Progenitor cell of endocrine pancreas (in vitro differentiated cells): ENCODE measurements at regions not wholly inside any gene's neighbourhood (a gene's known extent, or its start where the extent isn't known, plus 50 kb on each side); places are given as distances from the start of the nearest gene placed in this dataset.

ENCODE experiments used
- DNase-seq: peaks from one replicate; pipeline ENCODE4 v3.0.0; 2021; ENCODE audit warnings: low spot score; ENCODE audit not compliant: unreplicated experiment
- H3K27ac Mint-ChIP-seq: 2 replicates; pipeline ENCODE4 v1.8.0; 2021; ENCODE audit warnings: mild to moderate bottlenecking, moderate library complexity, mixed read lengths
- H3K27me3 Mint-ChIP-seq: 2 replicates; pipeline ENCODE4 v1.8.0; 2021; ENCODE audit warnings: mixed read lengths
- H3K36me3 Mint-ChIP-seq: 2 replicates; pipeline ENCODE4 v1.8.0; 2022; ENCODE audit warnings: mixed read lengths; ENCODE audit not compliant: insufficient read depth
- H3K4me1 Mint-ChIP-seq: 2 replicates; pipeline ENCODE4 v1.8.0; 2021; ENCODE audit warnings: low read depth, mixed read lengths
- H3K4me3 Mint-ChIP-seq: 2 replicates; pipeline ENCODE4 v1.8.0; 2021; ENCODE audit warnings: low read depth, mild to moderate bottlenecking, moderate library complexity, mixed read lengths
- H3K9me3 Mint-ChIP-seq: 2 replicates; pipeline ENCODE4 v1.8.0; 2021; ENCODE audit warnings: low read depth, mixed read lengths
- CTCF ChIP-seq: fragments of 200-600 bp; sonication (generic); IDR thresholded peaks from one replicate; pipeline ENCODE4 v1.5.0; 2021; ENCODE audit warnings: antibody characterized with exemption, mild to moderate bottlenecking; ENCODE audit not compliant: unreplicated experiment

- Mint-ChIP-seq H3K36me3 (no peaks in the 10 kb centered on the region), H3K27ac (no peak overlapping the region), H3K27me3 (peaks cover 54% of the 10 kb centered on the region), H3K4me1 (peaks cover 5% of the 10 kb centered on the region), H3K4me3 (no peak overlapping the region), H3K9me3 (no peaks in the 10 kb centered on the region)
- TF ChIP-seq CTCF: no peak
- no peak for DNase-seq
These were observed 92.0 kb downstream of the RNASET2 start for GRCh38 chr6:166864333-166864732.

- no peak for DNase-seq
- no peak for TF ChIP-seq CTCF
- Mint-ChIP-seq H3K27me3 (peaks cover 63% of the 10 kb centered on the region), H3K4me3 (peak overlapping the region; percentile 74), H3K4me1 (peaks cover 5% of the 10 kb centered on the region), H3K27ac (no peak overlapping the region), H3K9me3 (no peaks in the 10 kb centered on the region), H3K36me3 (no peaks in the 10 kb centered on the region)
These were observed 93.3 kb downstream of the RNASET2 start for GRCh38 chr6:166862978-166863530.

DNA sequence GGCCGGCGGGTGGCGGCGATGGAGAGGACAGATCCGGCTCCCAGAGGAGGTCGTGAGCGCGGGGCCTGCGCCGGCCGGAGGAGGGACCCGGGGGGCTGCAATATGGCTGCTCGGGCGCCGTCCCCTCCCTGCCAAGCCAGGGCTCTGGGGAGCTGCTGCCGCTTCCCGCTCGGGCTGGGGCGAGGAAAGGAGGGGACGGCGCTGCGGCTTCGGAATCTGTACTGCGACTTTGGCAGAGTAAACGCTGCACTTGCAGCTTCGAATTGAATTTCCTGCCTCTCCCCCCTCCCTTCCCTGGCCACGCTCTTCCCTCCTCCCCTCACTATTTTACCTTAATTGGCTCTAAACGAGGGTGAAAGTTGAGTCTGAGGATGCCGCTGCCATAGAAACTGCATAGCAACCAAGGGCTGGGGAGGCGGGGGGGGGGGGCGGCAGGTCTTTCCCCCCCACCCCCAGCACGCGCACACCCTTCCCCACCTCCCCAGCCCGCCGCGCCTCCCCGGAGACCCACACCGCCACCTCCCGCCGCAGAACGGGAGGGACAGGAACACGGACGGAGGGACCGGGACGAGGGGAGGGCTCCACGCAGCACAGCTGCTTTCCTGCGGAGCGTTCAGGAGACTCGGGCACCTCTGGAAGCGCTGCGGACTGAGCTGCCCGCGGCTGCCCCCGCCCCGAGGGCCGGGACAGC is 93.9 kb downstream of the RNASET2 start:
- Mint-ChIP-seq H3K27me3 (peaks cover 68% of the 10 kb centered on the region), H3K36me3 (no peaks in the 10 kb centered on the region), H3K4me3 (peak overlapping the region; percentile 74), H3K4me1 (peaks cover 5% of the 10 kb centered on the region), H3K9me3 (no peaks in the 10 kb centered on the region), H3K27ac (no peak overlapping the region)
- peak; percentile 23 for DNase-seq
- TF ChIP-seq CTCF: no peak

DNA sequence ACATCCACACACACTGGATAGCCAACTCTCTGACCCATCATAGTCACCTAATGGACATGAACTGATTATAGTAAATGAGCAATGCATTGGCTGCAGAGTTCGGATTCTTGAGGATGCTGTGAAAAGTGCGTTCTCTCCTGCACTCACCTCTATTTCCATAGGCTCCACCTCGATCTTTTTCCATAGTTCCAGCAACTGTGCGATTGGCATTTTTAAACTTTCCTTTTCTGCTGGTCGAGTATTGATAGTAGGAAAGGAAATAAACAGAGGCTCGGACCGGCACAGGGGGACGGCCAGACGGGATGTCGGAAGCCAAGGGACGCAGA is 94.4 kb downstream of the RNASET2 start:
- Mint-ChIP-seq H3K9me3 (no peaks in the 10 kb centered on the region), H3K36me3 (no peaks in the 10 kb centered on the region), H3K27ac (no peak overlapping the region), H3K4me3 (peak overlapping the region; percentile 74), H3K27me3 (peaks cover 66% of the 10 kb centered on the region), H3K4me1 (peaks cover 5% of the 10 kb centered on the region)
- TF ChIP-seq CTCF: no peak
- no peak for DNase-seq

DNA sequence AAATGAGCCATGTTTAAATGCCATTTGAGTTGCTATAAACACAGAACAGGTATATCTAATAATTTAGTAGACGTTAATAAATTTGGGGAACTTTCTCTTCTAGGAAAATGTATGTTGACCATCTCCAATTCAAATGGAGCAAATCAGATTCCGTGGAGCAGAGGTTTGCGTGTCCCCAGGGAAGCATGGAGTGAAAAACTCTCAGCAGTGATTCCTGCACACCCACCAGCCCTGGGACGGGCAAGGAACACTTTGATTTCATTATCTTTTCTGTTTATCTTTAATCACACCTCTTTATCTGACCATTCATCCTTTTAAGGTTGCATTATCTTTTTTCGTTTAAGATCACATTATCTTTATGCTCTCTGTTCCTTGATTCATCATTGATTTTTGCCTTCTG is 95.0 kb downstream of the RNASET2 start:
- Mint-ChIP-seq H3K9me3 (no peaks in the 10 kb centered on the region), H3K27me3 (peaks cover 66% of the 10 kb centered on the region), H3K36me3 (no peaks in the 10 kb centered on the region), H3K27ac (no peak overlapping the region), H3K4me1 (peaks cover 5% of the 10 kb centered on the region), H3K4me3 (no peak overlapping the region)
- TF ChIP-seq CTCF: no peak
- no peak for DNase-seq
